PC-9 (cell line): ENCODE measurements at regions not wholly inside any gene's neighbourhood (a gene's known extent, or its start where the extent isn't known, plus 50 kb on each side); places are given as distances from the start of the nearest gene placed in this dataset.

Source experiments
- BruUV-seq: library from RNA; stranded (reverse); fragments of 400-500 nt; replicated peaks from 2 replicates; lab custom pipeline; 2021; lab: Mats Ljungman, UMichigan
- CTCF ChIA-PET: fragments of 300-600 bp; sonication (Branson Sonifier 250); formaldehyde crosslinking; loops from one replicate; lab custom pipeline; 2022; ENCODE audit warnings: antibody characterized with exemption; lab: Charles Lee
- POLR2A ChIA-PET: fragments of 300-600 bp; sonication (Branson Sonifier 250); formaldehyde crosslinking; loops from one replicate; lab custom pipeline; 2022; ENCODE audit warnings: antibody characterized with exemption; ENCODE audit not compliant: unreplicated experiment; lab: Charles Lee
- DNase-seq, 2 experiments: peaks; one replicate each; pipeline versions ENCODE4 v3.0.0 to v3.0.0-alpha.2; 2015 to 2022; ENCODE audit warnings: mixed read lengths in 1 of 2
- H2AFZ ChIP-seq: fragments of 200-600 bp; sonication (generic); 2 replicates; pipeline ENCODE4 v1.8.1; 2017; ENCODE audit warnings: antibody characterized with exemption
- H3F3A ChIP-seq: fragments of 200-600 bp; sonication (generic); 2 replicates; pipeline ENCODE4 v1.8.1; 2017; ENCODE audit warnings: antibody characterized with exemption, mild to moderate bottlenecking, low read depth; ENCODE audit not compliant: insufficient read depth
- H3K27ac ChIP-seq: fragments of 200-600 bp; sonication (generic); 2 replicates; pipeline ENCODE4 v1.6.1; 2016; ENCODE audit warnings: mixed run types
- H3K27me3 ChIP-seq: fragments of 200-600 bp; sonication (generic); 2 replicates; pipeline ENCODE4 v1.6.1; 2016; ENCODE audit warnings: low read depth, mixed run types; ENCODE audit not compliant: insufficient read depth
- H3K36me3 ChIP-seq: fragments of 200-600 bp; sonication (generic); 2 replicates; pipeline ENCODE4 v1.6.1; 2016; ENCODE audit warnings: low read depth, mixed run types
- H3K4me1 ChIP-seq: fragments of 200-600 bp; sonication (generic); replicated peaks from 2 replicates; pipeline ENCODE4 v1.6.1; 2016; ENCODE audit warnings: mixed run types; ENCODE audit not compliant: insufficient read depth
- H3K4me2 ChIP-seq: fragments of 200-600 bp; sonication (generic); 2 replicates; pipeline ENCODE4 v1.6.1; 2017; ENCODE audit warnings: mixed run types
- H3K4me3 ChIP-seq: fragments of 200-600 bp; sonication (generic); 2 replicates; pipeline ENCODE4 v1.6.1; 2016; ENCODE audit warnings: mixed run types
- H3K79me2 ChIP-seq: fragments of 200-600 bp; sonication (generic); 2 replicates; pipeline ENCODE4 v1.6.1; 2017; ENCODE audit warnings: low read depth, mixed run types
- H3K9me2 ChIP-seq: fragments of 200-600 bp; sonication (generic); 2 replicates; pipeline ENCODE4 v1.8.1; 2017; ENCODE audit warnings: mild to moderate bottlenecking; ENCODE audit not compliant: insufficient read depth
- H3K9me3 ChIP-seq: fragments of 200-600 bp; sonication (generic); 2 replicates; pipeline ENCODE4 v1.8.1; 2016; ENCODE audit warnings: low read depth; ENCODE audit not compliant: insufficient read depth
- H4K20me1 ChIP-seq: fragments of 200-600 bp; sonication (generic); 2 replicates; pipeline ENCODE4 v1.8.1; 2017; ENCODE audit not compliant: insufficient read depth
- CTCF ChIP-seq: fragments of 200-600 bp; sonication (generic); conservative IDR thresholded peaks from 2 replicates; pipeline ENCODE4 v1.6.1; 2017; ENCODE audit warnings: mixed run types, antibody characterized with exemption, mild to moderate bottlenecking, moderate library complexity
- EZH2 ChIP-seq: fragments of 200-600 bp; sonication (generic); IDR thresholded peaks from 2 replicates; pipeline ENCODE4 v1.8.0; 2017; ENCODE audit warnings: antibody characterized with exemption, low read depth
- intact Hi-C: fragments of 100-400 bp; cut with micrococcal nuclease; formaldehyde crosslinking; loops from one replicate; pipeline ENCODE4 v1.10.0; 2022; ENCODE audit not compliant: unreplicated experiment

- H3K79me2 ChIP-seq = no peaks in the 10 kb centered on the region
- H3K9me3 ChIP-seq = peaks cover 8% of the 10 kb centered on the region; the same call in 1 of the 2 replicates
- TF ChIP-seq EZH2 = no peak
- TF ChIP-seq CTCF = no peak
- intact Hi-C loops = no loop called here
- peak in 1 of 2 experiments; percentile 33 for DNase-seq
- H3K9me2 ChIP-seq = no peaks in the 10 kb centered on the region
- no peak overlapping the region for H3K4me2 ChIP-seq
- no peaks in the 10 kb centered on the region for H4K20me1 ChIP-seq
- no peaks in the 10 kb centered on the region for H3F3A ChIP-seq
- H3K36me3 ChIP-seq = no peaks in the 10 kb centered on the region
- no peak overlapping the region for H3K4me3 ChIP-seq
- no peak overlapping the region for H3K27ac ChIP-seq
- POLR2A ChIA-PET = no interaction called here
- CTCF ChIA-PET = no interaction called here
- H2AFZ ChIP-seq = no peak overlapping the region
- no TSS peak for BruUV-seq
- peaks cover 8% of the 10 kb centered on the region; the same call in 1 of the 2 replicates for H3K4me1 ChIP-seq
- no peaks in the 10 kb centered on the region for H3K27me3 ChIP-seq
Measured at GRCh38 chr2:120453635-120453998, 107.7 kb downstream of the INHBB start.

- H3K4me2 ChIP-seq = no peak overlapping the region
- TF ChIP-seq EZH2 (no peak), CTCF (no peak)
- DNase-seq = no peak
- H3K4me3 ChIP-seq = no peak overlapping the region
- POLR2A ChIA-PET = interaction anchor here (0.6 kb wide), 1 partner anchor 117 kb away, joined by 5 read pairs; no protein-coding TSS in a partner anchor
- H3K36me3 ChIP-seq = no peaks in the 10 kb centered on the region
- intact Hi-C loops = no loop called here
- peaks cover 8% of the 10 kb centered on the region; the same call in 1 of the 2 replicates for H3K4me1 ChIP-seq
- no peaks in the 10 kb centered on the region for H3K27me3 ChIP-seq
- H3K9me3 ChIP-seq = peaks cover 11% of the 10 kb centered on the region
- no peak overlapping the region for H3K27ac ChIP-seq
- BruUV-seq = no TSS peak
- no peaks in the 10 kb centered on the region for H4K20me1 ChIP-seq
- CTCF ChIA-PET = no interaction called here
- no peak overlapping the region for H2AFZ ChIP-seq
- H3F3A ChIP-seq = no peaks in the 10 kb centered on the region
- no peaks in the 10 kb centered on the region for H3K79me2 ChIP-seq
- H3K9me2 ChIP-seq = no peaks in the 10 kb centered on the region
Measured at GRCh38 chr2:120454654-120455385, 108.9 kb downstream of the INHBB start.

- Histone ChIP-seq H3K4me3 (no peak overlapping the region), H3K9me3 (peaks cover 11% of the 10 kb centered on the region), H3K36me3 (no peaks in the 10 kb centered on the region), H3F3A (no peaks in the 10 kb centered on the region), H2AFZ (no peak overlapping the region), H3K4me1 (peaks cover 8% of the 10 kb centered on the region; the same call in 1 of the 2 replicates), H3K4me2 (no peak overlapping the region), H4K20me1 (no peaks in the 10 kb centered on the region), H3K27me3 (no peaks in the 10 kb centered on the region), H3K9me2 (no peaks in the 10 kb centered on the region), H3K27ac (no peak overlapping the region), H3K79me2 (no peaks in the 10 kb centered on the region)
- BruUV-seq = no TSS peak
- intact Hi-C loops = no loop called here
- POLR2A ChIA-PET = no interaction called here
- CTCF ChIA-PET = no interaction called here
- DNase-seq = no peak
- TF ChIP-seq CTCF (no peak), EZH2 (no peak)
Measured at GRCh38 chr2:120455390-120455789, 109.5 kb downstream of the INHBB start.
